Ishikawa (cell line): ENCODE measurements at regions not wholly inside any gene's neighbourhood (a gene's known extent, or its start where the extent isn't known, plus 50 kb on each side); places are given as distances from the start of the nearest gene placed in this dataset.

Source experiments
- CEBPB ChIP-seq: IDR thresholded peaks from 2 replicates; pipeline ENCODE4 v1.6.1; 2012
- CREB1 ChIP-seq: IDR thresholded peaks from 2 replicates; pipeline ENCODE4 v1.6.1; 2012; ENCODE audit warnings: low read depth
- EGR1 ChIP-seq: IDR thresholded peaks from 2 replicates; pipeline ENCODE4 v1.6.1; 2012
- EP300 ChIP-seq: IDR thresholded peaks from 2 replicates; pipeline ENCODE4 v1.6.1; 2012; ENCODE audit warnings: borderline replicate concordance
- FOXM1 ChIP-seq: IDR thresholded peaks from 2 replicates; pipeline ENCODE4 v1.6.1; 2012; ENCODE audit warnings: low read depth, borderline replicate concordance
- MAX ChIP-seq: IDR thresholded peaks from 2 replicates; pipeline ENCODE4 v1.6.1; 2012
- NFIC ChIP-seq: IDR thresholded peaks from 2 replicates; pipeline ENCODE4 v1.6.1; 2012
- RAD21 ChIP-seq: IDR thresholded peaks from 2 replicates; pipeline ENCODE4 v1.6.1; 2012; ENCODE audit warnings: low read depth
- TAF1 ChIP-seq: IDR thresholded peaks from 2 replicates; pipeline ENCODE4 v1.6.1; 2012; ENCODE audit warnings: low read depth, mild to moderate bottlenecking
- TCF12 ChIP-seq: IDR thresholded peaks from 2 replicates; pipeline ENCODE4 v1.6.1; 2012; ENCODE audit warnings: low read depth
- TEAD4 ChIP-seq: IDR thresholded peaks from 2 replicates; pipeline ENCODE4 v1.6.1; 2012
- USF1 ChIP-seq: IDR thresholded peaks from 2 replicates; pipeline ENCODE4 v1.6.1; 2012
- YY1 ChIP-seq: IDR thresholded peaks from 2 replicates; pipeline ENCODE4 v1.6.1; 2012; ENCODE audit warnings: low read depth
- ZBTB7A ChIP-seq: IDR thresholded peaks from 2 replicates; pipeline ENCODE4 v1.6.1; 2012; ENCODE audit warnings: low read depth
- TF ChIP-seq, protein P1 (sequence below): IDR thresholded peaks from 2 replicates; pipeline ENCODE4 v1.6.1; 2012; ENCODE audit warnings: low read depth, mild to moderate bottlenecking

DNA sequence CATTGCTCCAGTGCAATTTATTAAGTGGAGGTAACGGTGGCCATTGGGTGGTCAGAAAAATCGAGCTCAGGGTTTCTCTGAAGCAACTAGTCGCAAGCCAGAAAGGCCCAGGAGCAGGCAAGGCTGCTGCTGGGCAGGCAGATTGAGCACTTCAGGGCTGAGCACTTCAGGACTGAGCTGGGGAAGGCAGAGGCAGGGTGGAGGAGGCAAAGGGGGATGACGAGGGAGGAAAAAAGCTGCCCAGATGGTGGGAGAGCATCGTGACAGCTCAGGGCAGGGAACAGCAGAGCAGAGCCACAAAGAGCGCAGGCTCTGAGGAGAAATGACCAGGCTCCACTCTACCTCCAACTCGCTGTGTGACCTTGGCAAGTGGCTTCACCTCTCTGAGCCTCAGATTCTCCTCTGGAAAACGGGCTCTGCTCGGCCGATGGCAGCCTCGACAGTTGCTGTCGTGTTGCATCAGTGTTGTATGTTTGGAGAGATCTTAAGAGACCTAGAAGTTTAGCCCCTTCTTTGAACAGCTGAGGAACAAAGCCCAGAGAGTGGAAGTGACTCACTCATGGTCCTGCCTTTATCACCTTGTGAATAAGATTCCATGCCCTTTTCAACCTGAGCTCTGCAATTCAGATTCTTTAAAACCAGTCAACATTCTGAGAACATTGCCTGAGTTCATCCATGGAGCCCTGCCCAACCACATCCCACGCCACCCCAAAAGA, 141.4 kb downstream of the SYF2 start:
- no peak for TF ChIP-seq CREB1
- no peak for TF ChIP-seq MAX
- no peak for TF ChIP-seq YY1
- TF ChIP-seq, protein P1, sequence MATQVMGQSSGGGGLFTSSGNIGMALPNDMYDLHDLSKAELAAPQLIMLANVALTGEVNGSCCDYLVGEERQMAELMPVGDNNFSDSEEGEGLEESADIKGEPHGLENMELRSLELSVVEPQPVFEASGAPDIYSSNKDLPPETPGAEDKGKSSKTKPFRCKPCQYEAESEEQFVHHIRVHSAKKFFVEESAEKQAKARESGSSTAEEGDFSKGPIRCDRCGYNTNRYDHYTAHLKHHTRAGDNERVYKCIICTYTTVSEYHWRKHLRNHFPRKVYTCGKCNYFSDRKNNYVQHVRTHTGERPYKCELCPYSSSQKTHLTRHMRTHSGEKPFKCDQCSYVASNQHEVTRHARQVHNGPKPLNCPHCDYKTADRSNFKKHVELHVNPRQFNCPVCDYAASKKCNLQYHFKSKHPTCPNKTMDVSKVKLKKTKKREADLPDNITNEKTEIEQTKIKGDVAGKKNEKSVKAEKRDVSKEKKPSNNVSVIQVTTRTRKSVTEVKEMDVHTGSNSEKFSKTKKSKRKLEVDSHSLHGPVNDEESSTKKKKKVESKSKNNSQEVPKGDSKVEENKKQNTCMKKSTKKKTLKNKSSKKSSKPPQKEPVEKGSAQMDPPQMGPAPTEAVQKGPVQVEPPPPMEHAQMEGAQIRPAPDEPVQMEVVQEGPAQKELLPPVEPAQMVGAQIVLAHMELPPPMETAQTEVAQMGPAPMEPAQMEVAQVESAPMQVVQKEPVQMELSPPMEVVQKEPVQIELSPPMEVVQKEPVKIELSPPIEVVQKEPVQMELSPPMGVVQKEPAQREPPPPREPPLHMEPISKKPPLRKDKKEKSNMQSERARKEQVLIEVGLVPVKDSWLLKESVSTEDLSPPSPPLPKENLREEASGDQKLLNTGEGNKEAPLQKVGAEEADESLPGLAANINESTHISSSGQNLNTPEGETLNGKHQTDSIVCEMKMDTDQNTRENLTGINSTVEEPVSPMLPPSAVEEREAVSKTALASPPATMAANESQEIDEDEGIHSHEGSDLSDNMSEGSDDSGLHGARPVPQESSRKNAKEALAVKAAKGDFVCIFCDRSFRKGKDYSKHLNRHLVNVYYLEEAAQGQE = no peak
- TF ChIP-seq TEAD4 = no peak
- TF ChIP-seq EP300 = no peak
- no peak for TF ChIP-seq USF1

DNA sequence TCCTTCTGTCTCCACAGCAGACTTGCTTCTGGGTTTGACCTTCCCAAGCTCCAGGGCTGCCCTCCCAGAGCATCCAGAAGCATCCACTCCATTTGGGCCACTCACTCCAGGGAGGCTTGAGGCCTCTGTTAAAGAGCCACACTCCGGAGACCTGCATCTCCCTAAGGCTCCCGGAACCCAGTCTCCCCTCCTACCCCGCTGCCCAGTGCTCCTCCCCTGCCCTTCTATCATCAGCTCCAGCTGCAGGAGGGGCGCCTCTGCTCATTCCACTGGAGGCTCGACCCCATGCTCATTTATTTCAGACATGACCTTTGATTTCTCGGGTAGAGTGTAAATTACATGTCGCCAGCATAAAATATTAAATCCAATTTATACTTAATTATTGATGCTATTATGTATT, 142.5 kb downstream of the SYF2 start:
- TF ChIP-seq NFIC (no peak), EGR1 (no peak), FOXM1 (no peak), TAF1 (no peak), CREB1 (no peak)

DNA sequence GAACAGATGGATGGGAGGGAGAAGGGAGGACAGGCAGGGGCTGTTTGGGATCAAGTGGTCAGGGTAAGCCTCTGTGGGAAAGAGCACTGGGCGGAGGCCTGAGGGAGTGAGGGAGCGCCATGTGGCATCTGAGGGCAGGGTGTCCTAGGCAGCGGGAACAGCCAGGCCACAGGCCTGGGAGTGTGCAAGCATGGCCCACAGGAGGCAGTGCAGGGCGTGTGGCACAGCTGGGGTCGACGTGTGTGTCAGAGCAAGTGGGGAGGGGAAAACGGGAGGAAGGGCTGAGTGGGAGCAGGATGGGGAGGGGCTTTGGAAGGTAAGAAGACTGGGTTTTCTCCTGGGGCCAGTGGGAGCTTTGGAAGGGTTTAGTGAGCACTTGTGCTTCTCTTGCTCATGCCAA, 143.4 kb downstream of the SYF2 start:
- TF ChIP-seq RAD21 (no peak), ZBTB7A (no peak), CEBPB (no peak), EP300 (no peak), TAF1 (no peak), TEAD4 (no peak), USF1 (no peak), CREB1 (no peak), FOXM1 (no peak), EGR1 (no peak), TCF12 (no peak), YY1 (no peak), MAX (no peak), NFIC (no peak)
- TF ChIP-seq, protein P1 = no peak

- TF ChIP-seq TEAD4 = no peak
- no peak for TF ChIP-seq TAF1
These were observed 144.1 kb downstream of the SYF2 start for GRCh38 chr1:25088180-25088701.

DNA sequence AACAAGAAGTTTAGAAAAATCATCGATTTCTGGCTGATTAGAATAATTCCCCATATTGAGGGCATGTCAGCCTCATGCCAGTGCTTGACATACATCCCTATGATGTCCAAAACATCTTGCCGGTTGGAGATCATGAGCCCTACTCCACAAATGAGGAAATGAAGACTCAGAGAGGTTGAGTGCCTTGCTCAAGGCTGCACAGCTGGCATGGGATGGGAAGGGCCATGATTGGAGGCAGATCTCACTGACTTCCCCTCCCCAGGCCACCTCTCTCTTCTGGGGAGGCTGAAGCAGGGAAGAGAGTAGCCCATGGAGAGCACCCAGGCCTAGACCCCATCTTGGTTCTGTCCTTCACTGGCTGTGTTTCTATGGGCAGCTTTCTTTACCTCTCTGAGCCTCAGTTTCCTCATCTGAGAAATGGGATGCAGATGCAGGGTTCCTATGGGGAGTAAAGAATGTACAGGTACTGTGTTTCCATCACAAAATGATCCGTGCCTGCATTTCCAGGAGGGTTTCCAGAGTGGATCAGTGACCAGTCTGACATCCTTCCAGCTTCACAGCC, 145.7 kb downstream of the SYF2 start:
- no peak for TF ChIP-seq CREB1
- TF ChIP-seq, protein P1 = no peak
- no peak for TF ChIP-seq USF1
- no peak for TF ChIP-seq RAD21
- no peak for TF ChIP-seq YY1
- no peak for TF ChIP-seq CEBPB
- no peak for TF ChIP-seq FOXM1
- no peak for TF ChIP-seq TAF1
